ENCODE measurements at regions not wholly inside any gene's neighbourhood (a gene's known extent, or its start where the extent isn't known, plus 50 kb on each side); places are given as distances from the start of the nearest gene placed in this dataset.

GRCh38 chr6:163816441-163816840 lies 401.9 kb downstream of the QKI start:
- TF ChIP-seq MAX (IDR thresholded peaks at IDR 0.05): no peak
- no peak for TF ChIP-seq TFAP4 (IDR thresholded peaks at IDR 0.05; ENCODE audit: borderline replicate concordance, low read depth)
- TF ChIP-seq PHF21A (CRISPR knock-in tag; IDR thresholded peaks at IDR 0.05): no peak
- TF ChIP-seq EP300 (IDR thresholded peaks at IDR 0.05; ENCODE audit: low read depth in 2 of 2, low read length in 2 of 2): no peak
- no peak for TF ChIP-seq EP300 (CRISPR knock-in tag; IDR thresholded peaks at IDR 0.05; ENCODE audit: borderline replicate concordance)
- TF ChIP-seq ZNF414 (CRISPR knock-in tag; IDR thresholded peaks at IDR 0.05): no peak
- no peak for TF ChIP-seq POLR2A (IDR thresholded peaks at IDR 0.05; ENCODE audit: insufficient read depth in 1 of 2, low read depth in 2 of 2, low read length in 2 of 2)
- TF ChIP-seq CBX2 (IDR thresholded peaks at IDR 0.05; ENCODE audit: low read depth, low read length): no peak
- TF ChIP-seq CBX2 (CRISPR knock-in tag; IDR thresholded peaks at IDR 0.05; ENCODE audit: low read depth): no peak
- TF ChIP-seq SMARCC2 (IDR thresholded peaks at IDR 0.05): no peak
- no peak for TF ChIP-seq SIN3A (IDR thresholded peaks at IDR 0.05; ENCODE audit: borderline replicate concordance, low read depth, low read length)
- TF ChIP-seq SP4 (CRISPR knock-in tag; IDR thresholded peaks at IDR 0.05): no peak
- TF ChIP-seq KLF13 (CRISPR knock-in tag; IDR thresholded peaks at IDR 0.05): no peak
- no peak for TF ChIP-seq ARHGAP35 (CRISPR knock-in tag; IDR thresholded peaks at IDR 0.05; ENCODE audit: borderline replicate concordance)

All from HepG2 (cell line).